ENCODE measurements at regions not wholly inside any gene's neighbourhood (a gene's known extent, or its start where the extent isn't known, plus 50 kb on each side); places are given as distances from the start of the nearest gene placed in this dataset.

DNA sequence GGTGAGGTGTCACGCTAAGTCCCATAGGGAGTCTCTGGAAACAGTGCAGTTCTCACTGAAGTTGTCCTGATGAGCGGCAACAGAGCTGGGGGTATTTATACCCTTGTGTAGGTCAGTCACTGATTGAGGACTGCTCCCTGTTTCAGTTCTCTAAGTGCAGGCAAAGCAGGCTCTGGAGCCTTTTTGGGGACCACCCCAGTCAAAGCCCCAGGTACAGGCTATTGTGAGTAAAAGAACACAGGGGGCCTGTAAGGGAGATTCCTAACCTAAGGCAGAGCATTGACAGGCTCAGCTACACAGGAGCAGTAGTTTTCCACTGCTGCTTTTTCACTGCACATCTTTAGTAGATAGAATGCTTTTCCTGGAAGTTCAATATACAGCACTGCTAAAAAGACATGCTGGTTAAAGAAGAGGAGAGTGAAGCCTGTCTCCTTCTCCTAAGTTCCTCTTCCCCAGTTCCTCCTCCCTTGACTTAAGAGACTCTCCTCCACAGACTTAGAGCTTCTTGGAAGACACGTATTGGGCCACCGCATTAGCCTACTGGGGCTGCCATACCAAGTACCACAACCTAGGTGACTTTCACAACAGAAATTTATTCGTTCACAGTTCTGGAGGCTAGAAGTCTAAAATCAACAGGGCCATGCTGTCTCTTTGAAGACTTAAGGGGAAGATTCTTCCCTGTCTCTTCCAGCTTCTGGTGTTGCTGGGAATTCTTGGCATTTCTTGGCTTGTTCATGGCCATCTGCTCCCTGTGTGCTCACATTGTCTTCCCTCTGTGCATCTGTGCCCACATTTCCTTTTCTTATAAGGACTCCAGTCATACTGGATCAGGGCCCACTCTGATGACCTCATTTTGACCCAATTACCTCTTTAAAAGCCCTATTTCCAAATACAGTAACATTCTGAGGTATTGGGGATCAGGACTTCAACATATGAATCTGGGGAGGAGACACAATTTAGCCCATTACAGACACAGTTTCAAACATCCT, 221.0 kb downstream of the ESM1 start:
- TF ChIP-seq, protein P1, sequence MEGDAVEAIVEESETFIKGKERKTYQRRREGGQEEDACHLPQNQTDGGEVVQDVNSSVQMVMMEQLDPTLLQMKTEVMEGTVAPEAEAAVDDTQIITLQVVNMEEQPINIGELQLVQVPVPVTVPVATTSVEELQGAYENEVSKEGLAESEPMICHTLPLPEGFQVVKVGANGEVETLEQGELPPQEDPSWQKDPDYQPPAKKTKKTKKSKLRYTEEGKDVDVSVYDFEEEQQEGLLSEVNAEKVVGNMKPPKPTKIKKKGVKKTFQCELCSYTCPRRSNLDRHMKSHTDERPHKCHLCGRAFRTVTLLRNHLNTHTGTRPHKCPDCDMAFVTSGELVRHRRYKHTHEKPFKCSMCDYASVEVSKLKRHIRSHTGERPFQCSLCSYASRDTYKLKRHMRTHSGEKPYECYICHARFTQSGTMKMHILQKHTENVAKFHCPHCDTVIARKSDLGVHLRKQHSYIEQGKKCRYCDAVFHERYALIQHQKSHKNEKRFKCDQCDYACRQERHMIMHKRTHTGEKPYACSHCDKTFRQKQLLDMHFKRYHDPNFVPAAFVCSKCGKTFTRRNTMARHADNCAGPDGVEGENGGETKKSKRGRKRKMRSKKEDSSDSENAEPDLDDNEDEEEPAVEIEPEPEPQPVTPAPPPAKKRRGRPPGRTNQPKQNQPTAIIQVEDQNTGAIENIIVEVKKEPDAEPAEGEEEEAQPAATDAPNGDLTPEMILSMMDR (IDR thresholded peaks at IDR 0.05) = no peak
- TF ChIP-seq POLR2AphosphoS5 (IDR thresholded peaks at IDR 0.05) = no peak
